GM10266 (cell line): ENCODE measurements at regions not wholly inside any gene's neighbourhood (a gene's known extent, or its start where the extent isn't known, plus 50 kb on each side); places are given as distances from the start of the nearest gene placed in this dataset.

ENCODE experiments used
- DNase-seq: peaks from one replicate; pipeline ENCODE4 v3.0.0; 2012; ENCODE audit errors: extremely low spot score
- TF ChIP-seq, protein P1 (sequence below): IDR thresholded peaks from 2 replicates; pipeline ENCODE4 v1.5.1; 2012; ENCODE audit warnings: mild to moderate bottlenecking, low read depth; ENCODE audit not compliant: control insufficient read depth, insufficient read depth; ENCODE audit errors: missing control alignments

DNA sequence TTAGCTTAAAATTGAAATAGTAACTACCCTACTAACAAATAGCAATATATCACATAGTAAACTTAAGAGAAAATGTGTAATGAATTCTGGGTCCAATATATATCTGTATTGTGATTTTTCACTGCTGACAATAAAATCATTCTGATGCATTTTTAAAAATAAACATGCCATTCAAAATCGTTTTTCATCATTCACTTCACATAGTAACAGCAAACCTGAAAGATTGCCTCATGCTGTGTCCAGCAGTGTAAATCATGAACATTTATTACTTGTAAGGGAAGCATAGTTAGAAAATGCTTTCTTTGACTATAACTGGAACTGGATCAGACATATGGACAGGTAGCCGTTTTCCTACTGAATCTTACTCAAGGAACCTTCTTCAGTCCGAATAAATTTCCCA is 446.1 kb downstream of the UTRN start:
- TF ChIP-seq, protein P1, sequence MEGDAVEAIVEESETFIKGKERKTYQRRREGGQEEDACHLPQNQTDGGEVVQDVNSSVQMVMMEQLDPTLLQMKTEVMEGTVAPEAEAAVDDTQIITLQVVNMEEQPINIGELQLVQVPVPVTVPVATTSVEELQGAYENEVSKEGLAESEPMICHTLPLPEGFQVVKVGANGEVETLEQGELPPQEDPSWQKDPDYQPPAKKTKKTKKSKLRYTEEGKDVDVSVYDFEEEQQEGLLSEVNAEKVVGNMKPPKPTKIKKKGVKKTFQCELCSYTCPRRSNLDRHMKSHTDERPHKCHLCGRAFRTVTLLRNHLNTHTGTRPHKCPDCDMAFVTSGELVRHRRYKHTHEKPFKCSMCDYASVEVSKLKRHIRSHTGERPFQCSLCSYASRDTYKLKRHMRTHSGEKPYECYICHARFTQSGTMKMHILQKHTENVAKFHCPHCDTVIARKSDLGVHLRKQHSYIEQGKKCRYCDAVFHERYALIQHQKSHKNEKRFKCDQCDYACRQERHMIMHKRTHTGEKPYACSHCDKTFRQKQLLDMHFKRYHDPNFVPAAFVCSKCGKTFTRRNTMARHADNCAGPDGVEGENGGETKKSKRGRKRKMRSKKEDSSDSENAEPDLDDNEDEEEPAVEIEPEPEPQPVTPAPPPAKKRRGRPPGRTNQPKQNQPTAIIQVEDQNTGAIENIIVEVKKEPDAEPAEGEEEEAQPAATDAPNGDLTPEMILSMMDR: no peak
- no peak for DNase-seq

DNA sequence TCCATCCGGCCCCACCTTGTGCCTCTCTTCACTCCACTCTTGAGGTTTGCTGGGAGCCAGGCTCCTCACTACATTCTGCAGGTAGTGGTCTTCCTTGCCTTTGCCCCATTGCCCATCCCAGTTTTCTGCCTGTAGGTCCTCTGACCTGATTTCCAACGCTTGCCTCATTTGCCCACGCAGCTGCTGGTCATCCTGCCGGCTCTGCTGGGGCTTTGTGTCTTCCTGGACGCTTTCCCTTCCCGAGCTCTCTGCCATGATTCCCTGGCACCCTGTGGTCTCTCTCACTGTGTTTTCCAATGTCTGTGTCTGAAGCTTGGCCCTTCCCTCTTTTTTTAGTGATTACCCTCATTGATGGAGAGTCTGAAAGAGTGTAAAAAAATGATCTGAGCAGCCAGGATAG is 451.6 kb downstream of the UTRN start:
- DNase-seq: no peak
- TF ChIP-seq, protein P1: no peak

DNA sequence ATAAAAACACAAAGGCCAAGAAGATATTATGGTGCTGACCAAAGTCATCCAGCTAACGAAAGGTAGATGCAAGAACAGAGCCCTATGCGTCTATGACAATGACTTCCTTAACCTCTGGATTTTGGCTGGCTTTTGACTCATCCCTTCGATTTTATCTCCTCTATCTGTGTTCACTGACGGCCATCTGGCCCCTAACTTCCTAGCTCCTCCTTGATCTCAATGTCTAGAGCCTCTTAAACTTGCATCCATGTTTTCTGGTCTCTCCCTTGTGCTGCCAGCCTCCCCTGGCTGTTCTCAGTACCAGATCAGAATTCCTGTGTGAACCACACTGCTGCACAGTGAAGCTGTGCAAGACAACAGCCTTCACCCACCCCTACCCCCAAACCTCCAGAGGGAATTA is 452.9 kb downstream of the UTRN start:
- TF ChIP-seq, protein P1: no peak
- DNase-seq: no peak

DNA sequence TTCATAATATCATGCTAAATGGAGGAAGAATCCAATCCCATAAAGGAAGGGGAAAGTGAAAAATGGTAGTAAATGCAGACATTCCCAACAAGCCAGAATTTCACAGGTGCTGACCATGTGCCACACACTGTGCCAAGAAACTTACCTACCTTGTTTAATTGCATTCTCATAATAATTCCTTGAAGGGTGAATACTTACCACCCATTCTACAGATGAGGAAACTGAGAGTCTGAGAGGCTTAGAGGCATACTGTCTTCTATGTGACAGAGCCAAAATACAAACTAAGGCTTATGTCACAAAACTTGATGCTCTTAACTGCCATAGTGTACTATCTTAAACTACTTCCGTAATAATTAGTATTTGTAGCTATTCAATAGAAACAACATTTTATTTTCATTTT is 454.7 kb downstream of the UTRN start:
- TF ChIP-seq, protein P1: no peak
- DNase-seq: no peak

DNA sequence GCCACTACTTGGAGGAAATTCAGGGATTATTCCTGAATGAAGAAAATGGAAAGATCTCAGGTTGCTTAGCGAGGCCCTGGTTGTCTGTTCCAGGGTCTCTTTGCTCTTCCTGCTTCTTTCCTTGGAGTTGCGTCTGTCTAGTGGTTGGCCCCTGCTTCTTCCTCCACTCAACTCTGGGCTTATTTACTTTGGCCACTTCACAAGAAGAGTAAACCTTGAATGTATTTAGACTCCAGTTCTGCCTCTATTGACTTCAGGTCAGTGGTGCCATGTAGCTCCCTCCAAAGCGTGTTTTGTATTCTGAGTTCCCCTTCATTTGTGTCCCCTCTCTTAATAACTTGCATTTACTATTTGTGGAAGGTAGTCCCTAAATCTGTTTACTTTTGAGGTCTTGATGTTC is 456.5 kb downstream of the UTRN start:
- TF ChIP-seq, protein P1: no peak
- DNase-seq: no peak

DNA sequence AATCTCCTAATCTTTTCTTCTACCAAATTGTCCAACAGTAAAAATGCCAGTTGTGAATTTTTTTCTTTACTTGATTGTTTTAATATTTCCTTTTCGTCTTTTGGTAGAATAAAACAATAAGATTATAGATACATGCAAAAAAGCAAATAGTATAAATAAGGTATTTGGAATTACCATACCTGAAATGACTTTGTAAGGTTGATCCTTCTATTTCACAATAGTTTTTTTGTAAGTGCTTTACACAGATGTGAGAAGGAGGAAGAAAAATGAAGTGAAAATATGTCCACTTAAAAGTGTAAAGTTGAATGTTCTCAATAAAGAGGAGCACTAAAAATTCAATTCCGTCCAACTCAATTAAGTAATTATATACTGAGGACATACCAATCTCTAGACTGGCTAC is 457.6 kb downstream of the UTRN start:
- TF ChIP-seq, protein P1: no peak
- DNase-seq: no peak

DNA sequence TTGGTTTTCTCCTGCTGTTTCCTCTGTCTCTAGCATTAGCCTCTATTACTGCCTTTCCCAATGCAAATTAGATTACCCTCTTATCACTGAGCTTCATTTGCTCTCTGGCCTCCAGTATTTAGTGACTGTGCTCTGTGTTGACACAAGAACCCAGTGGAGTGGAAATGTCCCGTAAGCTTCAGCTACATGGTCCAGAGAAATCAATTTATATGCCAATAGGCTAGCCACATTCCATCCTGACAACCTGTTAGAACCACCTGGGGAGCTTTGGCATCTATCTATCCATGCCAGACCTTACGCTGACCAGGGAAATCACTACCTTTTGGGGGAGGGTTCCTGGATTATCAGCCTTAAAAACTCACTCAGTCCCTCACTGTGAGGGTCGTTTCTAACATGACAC is 459.6 kb downstream of the UTRN start:
- TF ChIP-seq, protein P1: no peak
- no peak for DNase-seq
